ENCODE measurements at regions not wholly inside any gene's neighbourhood (a gene's known extent, or its start where the extent isn't known, plus 50 kb on each side); places are given as distances from the start of the nearest gene placed in this dataset.

DNA sequence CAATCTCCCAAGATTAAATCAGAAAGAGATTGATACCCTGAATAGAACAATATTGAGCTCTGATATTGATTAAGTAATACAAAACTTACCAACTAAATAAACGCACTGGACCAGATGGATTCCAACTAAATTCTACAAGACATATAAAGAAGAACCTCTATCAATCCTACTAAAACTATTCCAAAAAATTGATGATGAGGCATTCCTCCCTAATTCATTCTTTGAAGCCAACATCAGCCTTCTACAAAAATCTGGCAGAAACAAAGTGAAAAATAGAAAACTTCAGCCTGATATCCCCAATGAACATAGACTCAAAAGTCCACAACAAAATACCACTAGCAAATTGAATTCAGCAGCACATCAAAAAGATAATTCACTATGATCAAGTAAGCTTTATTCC is 695.5 kb downstream of the NYAP2 start:
- TF ChIP-seq, protein P1, sequence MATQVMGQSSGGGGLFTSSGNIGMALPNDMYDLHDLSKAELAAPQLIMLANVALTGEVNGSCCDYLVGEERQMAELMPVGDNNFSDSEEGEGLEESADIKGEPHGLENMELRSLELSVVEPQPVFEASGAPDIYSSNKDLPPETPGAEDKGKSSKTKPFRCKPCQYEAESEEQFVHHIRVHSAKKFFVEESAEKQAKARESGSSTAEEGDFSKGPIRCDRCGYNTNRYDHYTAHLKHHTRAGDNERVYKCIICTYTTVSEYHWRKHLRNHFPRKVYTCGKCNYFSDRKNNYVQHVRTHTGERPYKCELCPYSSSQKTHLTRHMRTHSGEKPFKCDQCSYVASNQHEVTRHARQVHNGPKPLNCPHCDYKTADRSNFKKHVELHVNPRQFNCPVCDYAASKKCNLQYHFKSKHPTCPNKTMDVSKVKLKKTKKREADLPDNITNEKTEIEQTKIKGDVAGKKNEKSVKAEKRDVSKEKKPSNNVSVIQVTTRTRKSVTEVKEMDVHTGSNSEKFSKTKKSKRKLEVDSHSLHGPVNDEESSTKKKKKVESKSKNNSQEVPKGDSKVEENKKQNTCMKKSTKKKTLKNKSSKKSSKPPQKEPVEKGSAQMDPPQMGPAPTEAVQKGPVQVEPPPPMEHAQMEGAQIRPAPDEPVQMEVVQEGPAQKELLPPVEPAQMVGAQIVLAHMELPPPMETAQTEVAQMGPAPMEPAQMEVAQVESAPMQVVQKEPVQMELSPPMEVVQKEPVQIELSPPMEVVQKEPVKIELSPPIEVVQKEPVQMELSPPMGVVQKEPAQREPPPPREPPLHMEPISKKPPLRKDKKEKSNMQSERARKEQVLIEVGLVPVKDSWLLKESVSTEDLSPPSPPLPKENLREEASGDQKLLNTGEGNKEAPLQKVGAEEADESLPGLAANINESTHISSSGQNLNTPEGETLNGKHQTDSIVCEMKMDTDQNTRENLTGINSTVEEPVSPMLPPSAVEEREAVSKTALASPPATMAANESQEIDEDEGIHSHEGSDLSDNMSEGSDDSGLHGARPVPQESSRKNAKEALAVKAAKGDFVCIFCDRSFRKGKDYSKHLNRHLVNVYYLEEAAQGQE (IDR thresholded peaks at IDR 0.05), result no peak
- TF ChIP-seq CHD4 (IDR thresholded peaks at IDR 0.05; ENCODE audit: borderline replicate concordance), result no peak
- TF ChIP-seq, protein P2, sequence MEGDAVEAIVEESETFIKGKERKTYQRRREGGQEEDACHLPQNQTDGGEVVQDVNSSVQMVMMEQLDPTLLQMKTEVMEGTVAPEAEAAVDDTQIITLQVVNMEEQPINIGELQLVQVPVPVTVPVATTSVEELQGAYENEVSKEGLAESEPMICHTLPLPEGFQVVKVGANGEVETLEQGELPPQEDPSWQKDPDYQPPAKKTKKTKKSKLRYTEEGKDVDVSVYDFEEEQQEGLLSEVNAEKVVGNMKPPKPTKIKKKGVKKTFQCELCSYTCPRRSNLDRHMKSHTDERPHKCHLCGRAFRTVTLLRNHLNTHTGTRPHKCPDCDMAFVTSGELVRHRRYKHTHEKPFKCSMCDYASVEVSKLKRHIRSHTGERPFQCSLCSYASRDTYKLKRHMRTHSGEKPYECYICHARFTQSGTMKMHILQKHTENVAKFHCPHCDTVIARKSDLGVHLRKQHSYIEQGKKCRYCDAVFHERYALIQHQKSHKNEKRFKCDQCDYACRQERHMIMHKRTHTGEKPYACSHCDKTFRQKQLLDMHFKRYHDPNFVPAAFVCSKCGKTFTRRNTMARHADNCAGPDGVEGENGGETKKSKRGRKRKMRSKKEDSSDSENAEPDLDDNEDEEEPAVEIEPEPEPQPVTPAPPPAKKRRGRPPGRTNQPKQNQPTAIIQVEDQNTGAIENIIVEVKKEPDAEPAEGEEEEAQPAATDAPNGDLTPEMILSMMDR (IDR thresholded peaks at IDR 0.05), result no peak

Measured in A549 (cell line).